ENCODE measurements at regions not wholly inside any gene's neighbourhood (a gene's known extent, or its start where the extent isn't known, plus 50 kb on each side); places are given as distances from the start of the nearest gene placed in this dataset.
"Not testable (repeated sequence)": the region's sequence is repeated elsewhere in the genome, so short reads cannot be mapped to it uniquely, and the experiment has no call there.

DNA sequence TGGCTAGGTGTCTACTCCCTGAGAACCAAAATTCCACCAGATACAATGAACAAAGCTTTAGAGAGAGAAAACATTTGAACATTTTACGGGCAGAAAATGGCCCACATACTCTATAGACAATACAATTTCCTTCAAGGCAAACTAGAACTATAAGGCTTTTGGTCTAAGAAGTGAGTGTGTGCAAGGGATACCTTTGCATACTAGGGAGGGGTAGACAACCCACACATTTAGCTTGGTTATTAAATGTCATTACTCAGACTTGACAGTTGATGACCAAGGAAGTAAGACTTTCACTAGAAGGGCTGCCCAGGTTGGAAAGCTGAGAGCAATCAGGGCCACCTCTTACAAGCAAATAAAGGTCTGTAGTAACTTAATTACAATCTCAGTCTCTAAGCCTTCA is 64.0 kb upstream of the PLEKHM1 start:
- not testable (repeated sequence) for H3K9me3 ChIP-seq (ENCODE audit: control insufficient read depth in 2 of 2, insufficient read depth in 1 of 2, low read depth in 1 of 2, low read length in 1 of 2); H3K27me3 ChIP-seq (ENCODE audit: control insufficient read depth in 3 of 3, insufficient read depth in 3 of 3, low read length in 3 of 3); DNase-seq; H3K4me1 ChIP-seq (ENCODE audit: control insufficient read depth in 3 of 3, insufficient read depth in 2 of 3, low read depth in 1 of 3, low read length in 2 of 3); H3K36me3 ChIP-seq (ENCODE audit: control insufficient read depth in 3 of 3, insufficient read depth in 2 of 3, low read depth in 1 of 3, low read length in 3 of 3); H3K4me3 ChIP-seq (ENCODE audit: low read depth in 1 of 3, low read length in 3 of 3); FAIRE-seq; H3K27ac ChIP-seq (ENCODE audit: low read depth in 1 of 3, low read length in 2 of 3)
- no CpG with 5 or more reads among the region's 1 CpG for WGBS, 3 donors

DNA sequence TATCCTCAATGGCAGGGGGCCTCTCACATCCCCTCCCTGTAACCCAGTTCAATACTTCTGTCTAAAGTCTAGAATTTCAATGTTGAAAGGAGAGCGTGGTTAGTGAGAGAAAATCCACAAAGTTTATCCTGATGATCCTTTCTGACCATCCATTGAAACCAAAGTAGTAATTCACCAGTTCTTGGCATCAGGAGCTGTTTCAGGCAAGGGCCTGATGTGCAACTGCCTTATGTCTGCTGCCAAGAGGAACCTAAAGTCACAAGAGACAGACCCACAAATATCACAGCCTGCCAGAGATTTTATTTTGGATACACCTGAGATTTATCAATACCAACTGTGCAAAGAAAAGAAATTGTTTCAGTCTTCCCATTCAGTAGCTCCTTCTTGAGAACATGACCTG is 68.3 kb upstream of the PLEKHM1 start:
- H3K36me3 ChIP-seq (ENCODE audit: control insufficient read depth in 3 of 3, insufficient read depth in 2 of 3, low read depth in 1 of 3, low read length in 3 of 3); H3K27me3 ChIP-seq (ENCODE audit: control insufficient read depth in 3 of 3, insufficient read depth in 3 of 3, low read length in 3 of 3); DNase-seq; H3K4me1 ChIP-seq (ENCODE audit: control insufficient read depth in 3 of 3, insufficient read depth in 2 of 3, low read depth in 1 of 3, low read length in 2 of 3); H3K4me3 ChIP-seq (ENCODE audit: low read depth in 1 of 3, low read length in 3 of 3); FAIRE-seq; H3K9me3 ChIP-seq (ENCODE audit: control insufficient read depth in 2 of 2, insufficient read depth in 1 of 2, low read depth in 1 of 2, low read length in 1 of 2); H3K27ac ChIP-seq (ENCODE audit: low read depth in 1 of 3, low read length in 2 of 3): not testable (repeated sequence)
- no CpG with 5 or more reads among the region's 1 CpG for WGBS, 3 donors

DNA sequence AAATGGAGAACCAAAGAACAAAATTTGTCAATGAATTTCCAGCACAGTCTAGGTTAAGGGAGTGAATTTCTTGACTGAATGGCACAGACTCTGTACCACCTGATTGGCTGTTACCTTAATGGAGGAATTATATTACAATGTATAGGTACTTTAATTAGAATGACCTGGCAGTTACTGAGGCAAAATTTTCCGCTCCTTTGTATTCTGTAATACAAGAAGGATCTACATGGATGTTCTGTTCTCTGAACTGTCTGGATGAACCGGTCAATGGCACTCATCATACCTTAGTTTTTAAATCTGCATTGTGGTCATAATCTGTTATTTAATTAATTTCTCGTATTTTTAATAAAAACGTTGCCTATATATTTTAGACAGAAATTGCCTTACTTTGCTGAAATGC is 72.3 kb upstream of the PLEKHM1 start:
- FAIRE-seq; H3K4me3 ChIP-seq (ENCODE audit: low read depth in 1 of 3, low read length in 3 of 3); H3K4me1 ChIP-seq (ENCODE audit: control insufficient read depth in 3 of 3, insufficient read depth in 2 of 3, low read depth in 1 of 3, low read length in 2 of 3); H3K27me3 ChIP-seq (ENCODE audit: control insufficient read depth in 3 of 3, insufficient read depth in 3 of 3, low read length in 3 of 3); H3K27ac ChIP-seq (ENCODE audit: low read depth in 1 of 3, low read length in 2 of 3); DNase-seq; H3K36me3 ChIP-seq (ENCODE audit: control insufficient read depth in 3 of 3, insufficient read depth in 2 of 3, low read depth in 1 of 3, low read length in 3 of 3); H3K9me3 ChIP-seq (ENCODE audit: control insufficient read depth in 2 of 2, insufficient read depth in 1 of 2, low read depth in 1 of 2, low read length in 1 of 2): not testable (repeated sequence)
- 90 to 95% (median 94%) methylated on average over 3 to 4 of the region's 4 CpGs for WGBS, 3 donors

DNA sequence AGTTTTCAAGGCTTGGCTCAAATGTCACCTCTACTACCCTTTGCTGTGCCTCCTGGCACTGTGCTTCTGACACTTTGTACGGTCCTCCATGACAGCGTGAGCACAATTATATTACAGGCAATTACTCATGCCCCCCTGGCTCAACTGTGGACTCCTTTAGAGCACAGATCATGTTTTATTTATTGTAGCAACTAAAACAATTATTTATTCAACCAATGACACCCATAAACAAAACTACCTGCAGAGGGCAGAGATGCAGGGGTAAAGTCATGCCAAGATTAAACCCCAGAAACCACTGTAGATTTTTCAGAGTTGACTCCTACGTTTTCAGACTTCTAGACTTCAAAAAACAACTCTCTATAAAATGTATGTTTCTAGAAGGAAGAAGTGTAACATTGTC is 72.8 kb upstream of the PLEKHM1 start:
- not testable (repeated sequence) for H3K36me3 ChIP-seq (ENCODE audit: control insufficient read depth in 3 of 3, insufficient read depth in 2 of 3, low read depth in 1 of 3, low read length in 3 of 3); FAIRE-seq; H3K27ac ChIP-seq (ENCODE audit: low read depth in 1 of 3, low read length in 2 of 3); H3K27me3 ChIP-seq (ENCODE audit: control insufficient read depth in 3 of 3, insufficient read depth in 3 of 3, low read length in 3 of 3); H3K4me3 ChIP-seq (ENCODE audit: low read depth in 1 of 3, low read length in 3 of 3); H3K4me1 ChIP-seq (ENCODE audit: control insufficient read depth in 3 of 3, insufficient read depth in 2 of 3, low read depth in 1 of 3, low read length in 2 of 3); H3K9me3 ChIP-seq (ENCODE audit: control insufficient read depth in 2 of 2, insufficient read depth in 1 of 2, low read depth in 1 of 2, low read length in 1 of 2); DNase-seq
- WGBS, 3 donors = 61 to 86% (median 74%) methylated on average over 3 of the region's 3 CpGs

DNA sequence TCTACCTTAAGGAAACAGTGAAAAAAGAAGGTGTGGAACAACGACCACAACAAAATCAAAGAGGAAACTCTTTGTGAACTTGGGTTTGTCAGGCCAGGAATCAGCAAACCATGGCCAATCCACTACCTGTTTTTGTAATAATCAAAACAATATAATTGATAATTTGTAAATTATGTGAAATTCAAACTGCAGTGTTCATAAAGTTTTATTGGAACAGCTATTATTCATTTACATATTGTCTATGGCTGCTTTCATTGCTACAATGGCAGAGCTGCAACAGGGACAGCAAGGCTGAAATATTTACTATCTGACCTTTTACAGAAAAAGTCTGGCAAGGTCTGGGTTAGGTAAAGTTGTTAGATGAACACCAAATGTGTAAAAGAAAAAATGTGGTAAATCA is 77.8 kb upstream of the PLEKHM1 start:
- H3K4me1 ChIP-seq (ENCODE audit: control insufficient read depth in 3 of 3, insufficient read depth in 2 of 3, low read depth in 1 of 3, low read length in 2 of 3); H3K4me3 ChIP-seq (ENCODE audit: low read depth in 1 of 3, low read length in 3 of 3); H3K36me3 ChIP-seq (ENCODE audit: control insufficient read depth in 3 of 3, insufficient read depth in 2 of 3, low read depth in 1 of 3, low read length in 3 of 3); FAIRE-seq; H3K27me3 ChIP-seq (ENCODE audit: control insufficient read depth in 3 of 3, insufficient read depth in 3 of 3, low read length in 3 of 3); DNase-seq; H3K9me3 ChIP-seq (ENCODE audit: control insufficient read depth in 2 of 2, insufficient read depth in 1 of 2, low read depth in 1 of 2, low read length in 1 of 2); H3K27ac ChIP-seq (ENCODE audit: low read depth in 1 of 3, low read length in 2 of 3): not testable (repeated sequence)
- WGBS, 3 donors = 48 to 77% (median 70%) methylated on average over 1 of the region's 1 CpG

DNA sequence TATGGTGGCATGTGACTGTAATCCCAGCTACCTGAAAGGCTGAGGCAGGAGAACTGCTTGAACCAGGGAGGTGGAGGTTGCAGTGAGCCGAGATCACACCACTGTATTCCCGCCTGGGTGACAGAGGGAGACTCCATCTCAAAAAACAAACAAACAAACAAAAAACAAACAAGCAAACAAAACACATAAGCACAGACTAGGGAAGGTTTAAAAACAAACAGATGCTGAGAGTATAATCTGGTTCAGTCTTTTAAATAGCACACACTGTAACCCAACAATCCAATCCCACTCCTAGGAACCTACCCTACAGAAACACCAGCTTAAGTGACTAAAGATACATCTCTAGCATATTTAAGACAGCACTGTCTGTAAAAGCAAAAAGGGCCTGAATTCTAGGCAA is 82.8 kb upstream of the PLEKHM1 start:
- H3K4me1 ChIP-seq (ENCODE audit: control insufficient read depth in 3 of 3, insufficient read depth in 2 of 3, low read depth in 1 of 3, low read length in 2 of 3); H3K27me3 ChIP-seq (ENCODE audit: control insufficient read depth in 3 of 3, insufficient read depth in 3 of 3, low read length in 3 of 3); H3K9me3 ChIP-seq (ENCODE audit: control insufficient read depth in 2 of 2, insufficient read depth in 1 of 2, low read depth in 1 of 2, low read length in 1 of 2); DNase-seq; H3K27ac ChIP-seq (ENCODE audit: low read depth in 1 of 3, low read length in 2 of 3); FAIRE-seq; H3K36me3 ChIP-seq (ENCODE audit: control insufficient read depth in 3 of 3, insufficient read depth in 2 of 3, low read depth in 1 of 3, low read length in 3 of 3); H3K4me3 ChIP-seq (ENCODE audit: low read depth in 1 of 3, low read length in 3 of 3): not testable (repeated sequence)
- 91 to 100% (median 94%) methylated on average over 2 of the region's 2 CpGs for WGBS, 3 donors

DNA sequence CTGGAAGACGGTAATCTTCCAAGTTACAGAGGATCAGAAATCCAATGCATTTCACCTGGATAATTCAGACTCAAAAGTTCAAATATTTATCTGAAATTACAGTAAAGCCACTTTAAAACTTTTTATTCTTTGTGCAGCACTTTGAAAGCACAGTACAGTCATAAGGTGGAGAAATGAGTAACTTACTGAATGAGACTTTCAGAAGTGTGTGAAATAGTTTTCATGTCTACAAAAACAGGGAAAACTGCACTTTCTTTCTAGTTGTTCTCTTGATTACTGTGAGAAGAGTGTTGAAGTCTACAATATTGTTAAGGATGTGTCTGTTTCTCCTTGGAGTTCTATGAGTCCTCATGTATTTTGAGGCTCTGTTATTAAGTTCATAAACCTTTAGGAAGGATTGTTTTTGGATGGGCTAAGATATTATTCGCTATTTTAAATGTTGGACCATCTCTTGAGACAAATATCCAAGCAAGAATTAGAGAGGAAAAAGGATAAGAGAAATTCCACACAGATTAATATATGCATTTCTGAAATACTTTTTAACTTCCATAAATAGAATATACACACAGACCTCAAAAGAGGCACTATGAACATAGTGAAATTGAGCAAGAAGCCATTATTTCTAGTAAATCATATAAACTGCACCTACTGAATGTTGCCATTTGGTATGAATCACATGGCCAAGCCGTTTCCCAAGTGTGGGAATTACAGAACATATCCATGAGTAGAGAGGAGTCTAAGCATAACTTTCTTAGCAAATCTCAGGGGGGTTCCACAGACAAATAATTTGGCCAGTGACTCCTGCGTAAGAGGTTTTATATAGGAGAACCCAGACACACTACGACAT is 83.6 kb upstream of the PLEKHM1 start:
- no peak for FAIRE-seq
- DNase-seq = no peak
- peaks cover 0 to 2% (median 0%) of the 10 kb centered on the region in 3 donors for H3K36me3 ChIP-seq (ENCODE audit: control insufficient read depth in 3 of 3, insufficient read depth in 2 of 3, low read depth in 1 of 3, low read length in 3 of 3)
- H3K27ac ChIP-seq (ENCODE audit: low read depth in 1 of 3, low read length in 2 of 3) = no peak overlapping the region
- no peak overlapping the region for H3K4me3 ChIP-seq (ENCODE audit: low read depth in 1 of 3, low read length in 3 of 3)
- H3K4me1 ChIP-seq (ENCODE audit: control insufficient read depth in 3 of 3, insufficient read depth in 2 of 3, low read depth in 1 of 3, low read length in 2 of 3) = no peaks in the 10 kb centered on the region
- H3K27me3 ChIP-seq (ENCODE audit: control insufficient read depth in 3 of 3, insufficient read depth in 3 of 3, low read length in 3 of 3) = no peaks in the 10 kb centered on the region
- no peaks in the 10 kb centered on the region for H3K9me3 ChIP-seq (ENCODE audit: control insufficient read depth in 2 of 2, insufficient read depth in 1 of 2, low read depth in 1 of 2, low read length in 1 of 2)
- WGBS, 3 donors = 78 to 86% (median 85%) methylated on average over 5 of the region's 5 CpGs

DNA sequence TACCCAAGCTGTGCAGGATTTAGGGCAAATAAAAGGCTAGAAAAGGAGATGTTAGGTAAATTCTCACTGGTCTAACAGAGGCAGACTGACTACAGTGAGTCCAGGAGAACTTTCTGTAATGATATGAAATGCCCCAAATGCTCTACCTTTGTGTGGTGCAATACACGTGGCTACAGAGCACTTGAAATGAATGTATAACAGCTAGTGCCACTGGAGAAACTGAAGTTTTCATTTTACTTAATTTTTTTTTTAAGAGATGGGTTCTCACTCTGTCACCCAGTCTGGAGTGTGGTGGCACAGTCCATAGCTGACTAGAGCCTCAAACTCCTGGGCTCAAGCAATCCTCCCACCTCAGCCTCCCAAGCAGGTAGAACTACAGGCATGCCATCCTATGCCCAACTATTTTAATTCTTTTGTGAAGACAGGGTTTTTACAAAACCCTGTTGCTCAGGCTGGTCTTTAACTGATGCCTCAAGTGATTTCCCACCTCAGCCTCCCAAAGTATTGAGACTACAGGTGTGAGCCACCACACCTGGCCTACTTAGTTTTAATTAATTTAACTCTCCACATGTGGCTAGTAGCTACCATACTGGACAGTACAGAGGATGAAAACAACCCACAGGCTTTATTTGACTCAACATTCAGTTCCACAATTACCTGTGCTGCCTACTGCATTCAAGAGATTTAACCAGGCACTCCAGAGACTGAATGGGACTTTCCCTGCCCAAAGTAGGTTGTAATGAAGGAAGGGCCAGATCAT is 84.8 kb upstream of the PLEKHM1 start:
- H3K4me3 ChIP-seq (ENCODE audit: low read depth in 1 of 3, low read length in 3 of 3) = no peak overlapping the region
- no peaks in the 10 kb centered on the region for H3K4me1 ChIP-seq (ENCODE audit: control insufficient read depth in 3 of 3, insufficient read depth in 2 of 3, low read depth in 1 of 3, low read length in 2 of 3)
- H3K36me3 ChIP-seq (ENCODE audit: control insufficient read depth in 3 of 3, insufficient read depth in 2 of 3, low read depth in 1 of 3, low read length in 3 of 3) = peaks cover 0 to 2% (median 0%) of the 10 kb centered on the region in 3 donors
- DNase-seq = no peak
- no peak overlapping the region for H3K27ac ChIP-seq (ENCODE audit: low read depth in 1 of 3, low read length in 2 of 3)
- H3K9me3 ChIP-seq (ENCODE audit: control insufficient read depth in 2 of 2, insufficient read depth in 1 of 2, low read depth in 1 of 2, low read length in 1 of 2) = no peaks in the 10 kb centered on the region
- no peak for FAIRE-seq
- H3K27me3 ChIP-seq (ENCODE audit: control insufficient read depth in 3 of 3, insufficient read depth in 3 of 3, low read length in 3 of 3) = no peaks in the 10 kb centered on the region
- 80 to 88% (median 84%) methylated on average over 1 of the region's 1 CpG for WGBS, 3 donors

Data from small intestine (tissue), 7 donors.